GM19035 (cell line): ENCODE measurements at regions not wholly inside any gene's neighbourhood (a gene's known extent, or its start where the extent isn't known, plus 50 kb on each side); places are given as distances from the start of the nearest gene placed in this dataset.

ENCODE experiments used
- ATAC-seq: cut with Tn5 transposase; IDR thresholded peaks from one replicate; pipeline ENCODE4 v1.9.1; 2021; ENCODE audit not compliant: unreplicated experiment

DNA sequence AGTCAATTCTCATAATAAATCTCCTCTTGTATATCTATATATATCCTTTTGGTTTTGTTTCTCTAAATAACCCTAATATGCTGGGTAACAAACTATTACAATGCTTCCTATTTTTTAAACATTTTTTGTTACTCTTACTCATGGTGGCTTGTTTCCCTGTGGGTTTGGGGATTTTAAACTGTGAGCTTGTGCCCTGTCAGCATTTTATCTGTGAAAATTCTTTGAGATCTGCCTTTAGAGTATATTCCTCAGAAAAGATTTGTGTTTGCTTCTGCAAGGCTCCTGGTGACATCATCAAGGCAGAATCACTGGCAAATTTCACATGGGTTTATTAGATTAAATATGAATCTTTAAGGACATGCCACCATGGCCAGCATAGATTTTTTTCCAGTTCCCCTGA lies 273.6 kb downstream of the LRFN2 start:
- no peak for ATAC-seq

GRCh38 chr6:40312213-40313015 lies 274.8 kb downstream of the LRFN2 start:
- ATAC-seq: no peak

- no peak for ATAC-seq
Measured at GRCh38 chr6:40308533-40309306, 278.4 kb downstream of the LRFN2 start.

GRCh38 chr6:40307712-40308111 lies 279.5 kb downstream of the LRFN2 start:
- no peak for ATAC-seq

- ATAC-seq: no peak
Measured at GRCh38 chr6:40302856-40303454, 284.2 kb downstream of the LRFN2 start.

DNA sequence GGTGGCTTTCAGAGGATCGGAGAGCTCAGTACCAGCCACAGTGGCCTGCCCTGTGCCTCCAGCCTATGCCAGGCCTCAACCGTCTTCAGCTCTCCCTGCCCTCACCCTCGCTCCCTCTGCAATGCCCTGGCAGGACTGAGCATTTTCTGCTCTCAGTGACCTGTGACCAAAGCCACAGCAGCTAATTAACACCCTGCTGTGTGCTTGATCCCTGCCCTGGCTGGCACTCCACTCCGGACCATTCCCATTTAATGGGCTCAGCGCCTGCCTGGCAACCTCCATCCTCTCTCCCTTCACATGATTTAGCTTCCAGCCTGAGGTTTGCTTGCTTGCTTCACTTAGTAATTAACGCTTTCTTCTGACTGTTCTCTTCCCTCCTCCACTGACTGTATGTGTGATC lies 287.5 kb downstream of the LRFN2 start:
- no peak for ATAC-seq

DNA sequence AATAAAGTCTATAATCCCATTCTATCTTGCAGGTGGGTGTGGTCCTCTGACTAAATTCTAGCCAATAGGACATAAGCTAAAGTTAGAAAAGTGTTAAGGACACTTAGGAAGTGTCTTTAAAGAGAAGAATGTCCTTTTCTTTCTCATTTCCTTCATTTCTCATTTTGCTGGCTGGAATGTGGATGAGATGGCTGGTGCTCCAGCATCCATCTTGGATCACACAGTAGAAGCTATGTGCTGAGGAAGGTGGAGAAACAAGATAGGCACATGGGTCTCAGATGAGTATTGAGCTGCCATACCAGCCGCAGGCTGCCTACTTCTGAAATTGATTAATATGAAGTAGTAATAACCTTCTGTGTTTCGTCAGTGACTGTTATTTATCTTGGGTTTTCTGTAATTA lies 289.0 kb downstream of the LRFN2 start:
- no peak for ATAC-seq

DNA sequence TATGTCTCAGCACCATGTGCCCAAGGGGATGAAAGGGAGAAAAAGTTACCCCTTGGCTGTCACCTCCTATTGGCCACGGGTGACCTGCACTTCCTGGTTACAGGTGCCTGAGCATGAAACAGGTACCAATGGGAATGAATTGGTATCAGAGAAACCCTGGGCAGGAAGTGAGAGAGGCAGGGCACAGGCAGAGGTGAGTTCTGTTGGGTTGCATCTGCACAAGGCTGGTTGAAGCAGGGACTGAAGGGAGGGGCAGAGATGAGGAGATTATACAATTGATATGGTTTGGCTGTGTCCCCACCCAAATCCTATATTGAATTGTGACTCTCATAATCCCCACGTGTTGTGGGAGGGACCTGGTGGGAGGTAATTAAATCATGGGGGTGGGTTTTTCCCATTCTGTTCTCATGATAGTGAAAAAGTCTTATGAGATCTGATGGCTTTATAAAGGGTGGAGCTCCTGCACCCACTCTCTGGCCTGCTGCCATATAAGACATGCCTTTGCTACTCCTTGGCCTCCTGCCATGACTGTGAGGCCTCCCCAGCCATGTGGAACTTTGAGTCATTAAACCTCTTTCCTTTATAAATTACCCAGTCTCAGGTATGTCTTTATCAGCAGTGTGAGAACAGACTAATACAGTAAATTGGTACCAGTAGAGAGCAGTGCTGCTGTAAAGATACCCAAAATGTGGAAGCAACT lies 291.8 kb downstream of the LRFN2 start:
- no peak for ATAC-seq

GRCh38 chr6:40293460-40294185 lies 293.5 kb downstream of the LRFN2 start:
- ATAC-seq: no peak

- ATAC-seq: no peak
Measured at GRCh38 chr6:40293060-40293459, 294.1 kb downstream of the LRFN2 start.

DNA sequence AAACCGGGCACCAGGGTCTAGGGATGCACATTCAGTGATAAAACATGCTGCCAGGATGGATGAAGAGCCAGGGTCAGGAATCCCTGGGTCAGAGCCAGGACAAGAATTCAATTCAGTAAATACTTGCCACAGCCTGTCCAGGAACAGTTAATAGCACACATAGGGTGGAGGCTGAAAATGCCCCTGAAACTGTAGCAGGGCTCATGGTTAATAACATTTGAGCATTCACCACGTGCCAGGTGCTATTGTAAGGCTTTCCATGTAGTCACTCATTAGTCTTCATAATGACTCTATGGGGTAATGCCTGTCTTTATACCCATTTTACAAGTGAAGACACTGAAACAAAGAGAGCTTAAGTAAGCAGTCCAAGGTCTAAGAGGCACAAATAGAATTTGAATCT lies 296.3 kb downstream of the LRFN2 start:
- no peak for ATAC-seq

DNA sequence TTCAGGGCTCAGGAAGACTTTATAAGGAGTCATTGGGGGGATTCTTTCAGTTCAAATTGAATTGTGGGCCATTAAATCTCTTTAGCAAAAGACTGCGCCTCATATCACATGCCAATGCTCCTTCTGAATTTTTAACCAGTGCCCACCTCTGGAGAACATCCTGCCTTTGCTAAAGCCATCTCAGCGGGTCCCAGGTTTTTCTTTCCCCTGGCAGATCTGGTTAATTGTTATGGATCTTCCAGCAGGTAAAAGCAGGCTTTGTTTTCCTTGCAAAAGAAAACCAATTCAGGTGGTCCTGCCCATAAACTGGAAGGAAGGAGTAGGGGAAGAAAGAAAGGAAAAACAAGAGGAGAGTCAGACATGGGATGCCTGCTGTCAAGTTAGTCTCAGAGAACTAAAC lies 298.2 kb downstream of the LRFN2 start:
- no peak for ATAC-seq

- no peak for ATAC-seq
Measured at GRCh38 chr6:40287296-40287850, 299.8 kb downstream of the LRFN2 start.

DNA sequence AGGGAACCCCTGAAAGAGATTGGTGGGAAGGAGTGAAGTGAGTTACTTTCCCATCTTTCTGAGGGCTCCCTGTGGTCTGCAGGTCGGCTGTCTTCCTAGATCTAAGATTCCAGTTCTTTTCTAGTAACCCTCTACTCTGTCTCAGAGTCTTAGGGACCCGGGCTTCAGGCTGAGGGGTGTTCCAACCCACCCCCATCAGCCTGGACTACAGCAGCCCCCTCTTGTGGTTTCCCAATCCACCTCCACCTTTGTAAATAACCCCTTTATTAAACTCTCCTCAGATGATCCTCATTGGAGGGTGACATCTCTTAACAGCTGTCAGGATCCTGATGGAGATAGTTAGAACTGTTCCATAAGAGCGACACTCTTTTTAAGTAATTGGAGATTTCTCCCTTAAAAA lies 300.4 kb downstream of the LRFN2 start:
- no peak for ATAC-seq

DNA sequence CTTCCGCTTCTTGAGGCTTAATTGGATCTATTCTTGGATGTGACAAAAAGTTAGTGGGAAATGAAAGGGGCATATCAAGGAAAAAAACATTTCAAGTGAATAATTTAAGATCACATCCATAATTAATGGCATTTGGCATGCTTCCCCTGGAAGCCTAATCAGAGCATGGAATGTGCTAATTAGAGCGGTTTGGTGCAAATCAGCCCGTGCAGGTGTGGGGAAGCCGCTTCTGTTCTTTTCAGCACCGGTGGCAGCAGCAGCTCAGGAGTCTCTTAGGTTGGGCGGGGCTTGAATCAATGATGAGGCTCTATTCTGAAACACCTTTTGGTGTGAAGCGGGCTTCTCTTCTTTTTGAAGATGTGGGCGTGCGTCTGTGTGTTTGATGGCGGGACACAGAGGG lies 301.2 kb downstream of the LRFN2 start:
- no peak for ATAC-seq

GRCh38 chr6:40285535-40285934 lies 301.6 kb downstream of the LRFN2 start:
- ATAC-seq: no peak

- no peak for ATAC-seq
Measured at GRCh38 chr6:40282986-40283385, 304.2 kb downstream of the LRFN2 start.

DNA sequence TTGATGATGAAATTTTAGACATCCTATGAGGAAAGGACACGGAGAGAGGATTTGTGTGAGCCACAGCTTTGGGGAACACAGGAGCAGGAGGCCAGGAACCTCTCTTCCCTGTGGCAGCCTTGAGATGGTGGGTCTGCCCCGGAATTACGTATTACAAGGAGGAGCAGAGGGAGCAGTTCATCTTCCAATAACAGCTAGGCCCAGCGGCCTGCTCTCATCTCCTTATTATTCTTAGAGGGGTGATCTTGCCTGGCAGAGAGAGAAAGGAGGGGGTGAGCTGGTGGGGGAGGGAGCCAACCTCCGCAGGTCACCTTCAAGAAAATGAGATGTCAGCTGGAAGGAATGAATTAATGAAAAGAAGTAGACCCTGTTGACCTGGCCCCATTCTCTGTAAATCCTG lies 305.8 kb downstream of the LRFN2 start:
- ATAC-seq: no peak

- no peak for ATAC-seq
Measured at GRCh38 chr6:40280231-40280630, 306.9 kb downstream of the LRFN2 start.

DNA sequence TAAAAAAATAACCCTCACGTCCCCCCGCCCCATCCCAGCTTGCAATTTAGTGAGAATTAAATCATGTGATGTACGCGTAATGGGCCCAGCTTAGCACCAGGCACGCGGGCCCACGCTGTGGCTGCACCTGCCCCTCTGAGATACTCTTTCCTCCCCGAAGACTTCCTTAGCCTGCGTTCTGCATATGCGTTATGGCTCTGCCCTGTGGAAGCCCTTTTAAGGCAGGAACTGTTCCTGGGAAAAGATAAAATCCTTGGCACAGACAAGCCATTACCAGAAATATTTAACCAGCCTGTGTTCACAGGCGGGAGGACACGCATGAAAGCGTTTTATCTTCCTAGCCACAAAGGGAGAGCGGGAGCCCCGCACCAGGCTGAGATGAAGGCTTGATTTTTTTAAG lies 311.0 kb downstream of the LRFN2 start:
- ATAC-seq: no peak
